ENCODE measurements at regions not wholly inside any gene's neighbourhood (a gene's known extent, or its start where the extent isn't known, plus 50 kb on each side); places are given as distances from the start of the nearest gene placed in this dataset.
"Not testable (repeated sequence)": the region's sequence is repeated elsewhere in the genome, so short reads cannot be mapped to it uniquely, and the experiment has no call there.

DNA sequence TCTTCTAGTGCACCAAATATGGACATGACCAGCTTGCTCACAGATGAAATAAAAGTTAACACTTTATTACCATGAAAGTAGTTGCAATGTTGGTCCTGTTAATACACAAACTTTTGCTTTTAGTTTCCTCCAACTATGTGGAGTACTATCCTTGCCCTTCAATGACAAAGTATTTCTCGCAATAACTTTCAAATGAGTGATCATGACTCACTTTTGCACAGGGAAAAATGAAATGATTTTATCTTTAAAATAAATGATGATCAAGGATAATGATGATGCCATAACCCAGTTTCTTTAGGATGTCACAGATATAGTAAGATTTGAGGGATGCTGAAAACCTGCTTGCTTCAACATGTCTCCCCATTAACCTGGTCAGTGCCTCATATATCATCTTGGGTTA, 254.0 kb upstream of the KITLG start:
- CTCF ChIA-PET (ENCODE audit: unreplicated experiment) = no interaction called here
- intact Hi-C loops (cut with micrococcal nuclease; ENCODE audit: unreplicated experiment) = no loop called here
- DNase-seq (ENCODE audit: low spot score) = no peak
- Histone ChIP-seq H3K36me3 (ENCODE audit: insufficient read depth, low read length) (no peaks in the 10 kb centered on the region), H3K9me3 (ENCODE audit: low read length) (no peaks in the 10 kb centered on the region), H3K79me2 (ENCODE audit: insufficient read depth, low read depth, low read length) (no peaks in the 10 kb centered on the region), H4K20me1 (ENCODE audit: insufficient read depth, low read length) (no peaks in the 10 kb centered on the region), H3K4me2 (ENCODE audit: low read length) (no peak overlapping the region), H3K9me2 (ENCODE audit: insufficient read depth, low read length) (no peaks in the 10 kb centered on the region), H3K4me3 (ENCODE audit: low read depth, low read length, poor library complexity, severe bottlenecking) (no peak overlapping the region), H2AFZ (ENCODE audit: low read length) (no peak overlapping the region), H3K27ac (ENCODE audit: low read depth, low read length, poor library complexity, severe bottlenecking) (no peak overlapping the region), H3K4me1 (ENCODE audit: insufficient read depth, low read length, poor library complexity, severe bottlenecking) (no peaks in the 10 kb centered on the region)
- TF ChIP-seq, protein P1, sequence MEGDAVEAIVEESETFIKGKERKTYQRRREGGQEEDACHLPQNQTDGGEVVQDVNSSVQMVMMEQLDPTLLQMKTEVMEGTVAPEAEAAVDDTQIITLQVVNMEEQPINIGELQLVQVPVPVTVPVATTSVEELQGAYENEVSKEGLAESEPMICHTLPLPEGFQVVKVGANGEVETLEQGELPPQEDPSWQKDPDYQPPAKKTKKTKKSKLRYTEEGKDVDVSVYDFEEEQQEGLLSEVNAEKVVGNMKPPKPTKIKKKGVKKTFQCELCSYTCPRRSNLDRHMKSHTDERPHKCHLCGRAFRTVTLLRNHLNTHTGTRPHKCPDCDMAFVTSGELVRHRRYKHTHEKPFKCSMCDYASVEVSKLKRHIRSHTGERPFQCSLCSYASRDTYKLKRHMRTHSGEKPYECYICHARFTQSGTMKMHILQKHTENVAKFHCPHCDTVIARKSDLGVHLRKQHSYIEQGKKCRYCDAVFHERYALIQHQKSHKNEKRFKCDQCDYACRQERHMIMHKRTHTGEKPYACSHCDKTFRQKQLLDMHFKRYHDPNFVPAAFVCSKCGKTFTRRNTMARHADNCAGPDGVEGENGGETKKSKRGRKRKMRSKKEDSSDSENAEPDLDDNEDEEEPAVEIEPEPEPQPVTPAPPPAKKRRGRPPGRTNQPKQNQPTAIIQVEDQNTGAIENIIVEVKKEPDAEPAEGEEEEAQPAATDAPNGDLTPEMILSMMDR (conservative IDR thresholded peaks at IDR 0.05; ENCODE audit: low read length) = no peak
- TF ChIP-seq EZH2phosphoT487 (IDR thresholded peaks at IDR 0.05; ENCODE audit: borderline replicate concordance, low read depth, low read length) = no peak
- no TSS peak for BruUV-seq (replicated peaks)
- POLR2A ChIA-PET = no interaction called here

DNA sequence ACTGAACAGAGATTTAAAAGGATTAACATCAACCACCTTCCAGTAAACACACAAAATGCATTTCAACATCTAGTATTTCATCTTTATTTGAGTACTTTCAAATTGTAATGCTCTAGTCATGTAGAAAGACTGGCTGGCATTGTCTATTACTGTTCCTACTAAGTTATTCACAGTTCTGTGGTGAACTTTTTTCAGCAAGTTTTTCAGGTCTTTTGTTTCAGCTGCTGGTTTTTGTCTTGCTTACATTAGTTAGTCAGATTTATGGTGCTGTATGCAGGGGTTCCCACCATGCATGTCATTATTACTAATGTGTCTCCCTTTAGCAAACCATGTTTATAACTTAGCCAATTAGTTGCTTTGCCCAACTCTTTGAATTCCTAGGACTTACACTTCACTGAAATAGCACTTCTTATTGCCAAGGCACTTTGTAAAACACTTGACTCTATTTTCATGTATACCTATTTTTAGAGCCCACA, 253.4 kb upstream of the KITLG start:
- no peaks in the 10 kb centered on the region for H4K20me1 ChIP-seq (ENCODE audit: insufficient read depth, low read length)
- BruUV-seq (replicated peaks) = no TSS peak
- H3K9me3 ChIP-seq (ENCODE audit: low read length) = no peaks in the 10 kb centered on the region
- H3K79me2 ChIP-seq (ENCODE audit: insufficient read depth, low read depth, low read length) = no peaks in the 10 kb centered on the region
- H3K36me3 ChIP-seq (ENCODE audit: insufficient read depth, low read length) = no peaks in the 10 kb centered on the region
- no peak overlapping the region for H3K27ac ChIP-seq (ENCODE audit: low read depth, low read length, poor library complexity, severe bottlenecking)
- no peak overlapping the region for H2AFZ ChIP-seq (ENCODE audit: low read length)
- no peaks in the 10 kb centered on the region for H3K9me2 ChIP-seq (ENCODE audit: insufficient read depth, low read length)
- no peak for DNase-seq (ENCODE audit: low spot score)
- no peak overlapping the region for H3K4me2 ChIP-seq (ENCODE audit: low read length)
- TF ChIP-seq EZH2phosphoT487 (IDR thresholded peaks at IDR 0.05; ENCODE audit: borderline replicate concordance, low read depth, low read length) = no peak
- TF ChIP-seq, protein P1 (conservative IDR thresholded peaks at IDR 0.05; ENCODE audit: low read length) = no peak
- intact Hi-C loops (cut with micrococcal nuclease; ENCODE audit: unreplicated experiment) = no loop called here
- POLR2A ChIA-PET = interaction anchor here (0.6 kb wide), 1 partner anchor 1482 kb away, joined by 4 read pairs; no protein-coding TSS in a partner anchor
- H3K4me1 ChIP-seq (ENCODE audit: insufficient read depth, low read length, poor library complexity, severe bottlenecking) = no peaks in the 10 kb centered on the region
- no peak overlapping the region for H3K4me3 ChIP-seq (ENCODE audit: low read depth, low read length, poor library complexity, severe bottlenecking)
- CTCF ChIA-PET (ENCODE audit: unreplicated experiment) = no interaction called here

DNA sequence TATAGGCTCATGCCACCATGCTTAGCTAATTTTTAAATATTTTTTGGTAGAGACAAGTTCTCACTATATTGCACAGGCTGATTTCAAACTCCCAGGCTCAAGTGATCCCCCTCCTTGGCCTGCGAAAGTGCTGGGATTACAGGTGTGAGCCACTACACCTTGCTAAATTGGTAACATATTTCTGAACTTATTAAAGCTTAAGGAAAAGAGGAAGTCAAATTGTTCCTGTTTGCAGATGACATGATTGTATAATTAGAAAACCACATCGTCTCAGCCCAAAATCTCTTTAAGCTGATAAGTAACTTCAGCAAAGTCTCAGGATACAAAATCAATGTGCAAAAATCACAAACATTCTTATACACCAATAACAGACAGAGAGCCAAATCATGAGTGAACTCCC, 248.3 kb upstream of the KITLG start:
- H4K20me1 ChIP-seq (ENCODE audit: insufficient read depth, low read length); H3K4me3 ChIP-seq (ENCODE audit: low read depth, low read length, poor library complexity, severe bottlenecking); H3K9me2 ChIP-seq (ENCODE audit: insufficient read depth, low read length); BruUV-seq (replicated peaks); H3K9me3 ChIP-seq (ENCODE audit: low read length); DNase-seq (ENCODE audit: low spot score); POLR2A ChIA-PET; H3K79me2 ChIP-seq (ENCODE audit: insufficient read depth, low read depth, low read length); H3K36me3 ChIP-seq (ENCODE audit: insufficient read depth, low read length); H3K4me1 ChIP-seq (ENCODE audit: insufficient read depth, low read length, poor library complexity, severe bottlenecking); intact Hi-C loops (cut with micrococcal nuclease; ENCODE audit: unreplicated experiment); H3K4me2 ChIP-seq (ENCODE audit: low read length); CTCF ChIA-PET (ENCODE audit: unreplicated experiment); H2AFZ ChIP-seq (ENCODE audit: low read length); H3K27ac ChIP-seq (ENCODE audit: low read depth, low read length, poor library complexity, severe bottlenecking): not testable (repeated sequence)
